AG20443 (cell line): ENCODE measurements at regions not wholly inside any gene's neighbourhood (a gene's known extent, or its start where the extent isn't known, plus 50 kb on each side); places are given as distances from the start of the nearest gene placed in this dataset.
"Not testable (repeated sequence)": the region's sequence is repeated elsewhere in the genome, so short reads cannot be mapped to it uniquely, and the experiment has no call there.

Experiments
- DNase-seq: peaks from one replicate; pipeline ENCODE4 v3.0.0; 2012; ENCODE audit warnings: low spot score, mixed read lengths

GRCh38 chr3:18987862-18988447 lies 160.4 kb upstream of the KCNH8 start:
- DNase-seq = no peak

DNA sequence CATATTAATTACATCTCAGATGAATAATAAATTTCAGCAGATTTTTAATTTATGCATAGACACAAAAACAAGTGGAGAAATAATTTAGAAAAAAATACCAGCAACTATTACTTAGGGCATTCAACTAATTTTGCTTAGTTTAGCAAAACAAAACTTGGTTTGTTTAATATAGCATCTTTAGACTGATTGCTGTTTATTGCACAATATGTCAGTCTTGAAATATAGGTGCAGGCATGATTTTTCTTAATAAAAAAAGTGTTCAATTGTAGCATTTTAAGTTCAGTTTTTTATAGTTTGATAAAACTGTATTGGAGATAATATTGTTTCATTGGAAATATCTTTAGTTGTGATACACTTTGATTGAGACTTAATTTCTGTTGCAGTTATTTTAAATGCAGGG lies 161.2 kb upstream of the KCNH8 start:
- DNase-seq = no peak

DNA sequence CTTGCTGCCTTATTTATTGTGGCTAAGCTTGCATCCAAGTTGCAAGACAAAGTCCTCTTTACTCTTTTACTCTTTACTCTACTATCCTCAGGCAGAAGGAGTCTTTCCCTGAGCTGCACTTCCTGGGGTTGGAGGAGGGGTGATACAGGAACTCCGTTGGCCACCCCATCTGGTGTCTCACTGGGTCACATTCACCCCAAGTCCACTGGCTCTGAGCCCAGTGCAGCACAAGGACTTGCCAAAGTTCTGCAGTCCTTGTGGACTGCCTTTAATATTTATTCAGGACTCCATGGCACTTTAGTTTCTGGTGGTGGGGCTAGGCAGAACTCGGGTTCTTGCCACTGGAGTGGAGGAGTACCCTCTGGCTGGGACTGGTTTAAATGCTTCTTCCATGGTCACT lies 165.4 kb upstream of the KCNH8 start:
- no peak for DNase-seq

- DNase-seq = not testable (repeated sequence)
Observed at GRCh38 chr3:18976102-18976501, 172.2 kb upstream of the KCNH8 start.

GRCh38 chr3:18968120-18968519 lies 180.2 kb upstream of the KCNH8 start:
- DNase-seq = no peak

DNA sequence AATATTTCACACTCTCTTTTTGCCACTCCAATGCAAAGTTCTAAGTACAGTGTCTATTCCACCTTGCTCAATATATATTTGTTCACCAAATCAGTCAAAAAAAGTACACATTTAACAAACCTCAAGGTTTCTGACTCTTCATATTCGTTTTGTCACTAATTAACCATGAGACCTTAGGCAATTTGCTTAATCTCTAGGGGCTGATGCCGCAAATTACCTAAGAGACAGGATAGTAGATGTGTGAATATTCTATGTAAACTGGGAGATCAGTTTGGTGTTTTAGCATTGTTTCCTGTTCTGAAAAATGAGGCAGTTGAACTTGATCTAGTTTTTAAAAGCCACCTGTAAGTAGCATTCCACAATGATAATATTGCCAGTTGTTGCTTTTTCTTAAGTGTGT lies 182.5 kb upstream of the KCNH8 start:
- DNase-seq = no peak

DNA sequence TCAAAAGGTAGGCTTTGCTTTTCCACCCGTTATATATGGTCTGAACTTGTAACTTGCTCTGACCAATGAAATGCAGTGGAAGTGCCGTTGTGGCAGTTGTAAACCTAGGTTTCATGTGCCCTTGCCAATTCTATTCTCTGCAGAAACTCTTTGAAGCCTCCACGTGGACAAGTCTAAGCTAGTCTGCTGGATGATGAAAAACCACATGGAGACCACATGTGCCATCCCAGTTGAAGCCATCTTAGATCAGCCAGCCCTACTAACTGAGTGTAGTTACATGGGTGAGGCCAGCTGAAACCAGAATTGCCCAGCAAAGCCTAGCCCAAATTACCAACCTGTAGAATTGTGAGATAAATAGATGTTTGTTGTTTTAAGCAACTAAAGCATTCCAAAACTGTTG lies 183.7 kb upstream of the KCNH8 start:
- DNase-seq = no peak

GRCh38 chr3:18951333-18951732 lies 197.0 kb upstream of the KCNH8 start:
- no peak for DNase-seq

DNA sequence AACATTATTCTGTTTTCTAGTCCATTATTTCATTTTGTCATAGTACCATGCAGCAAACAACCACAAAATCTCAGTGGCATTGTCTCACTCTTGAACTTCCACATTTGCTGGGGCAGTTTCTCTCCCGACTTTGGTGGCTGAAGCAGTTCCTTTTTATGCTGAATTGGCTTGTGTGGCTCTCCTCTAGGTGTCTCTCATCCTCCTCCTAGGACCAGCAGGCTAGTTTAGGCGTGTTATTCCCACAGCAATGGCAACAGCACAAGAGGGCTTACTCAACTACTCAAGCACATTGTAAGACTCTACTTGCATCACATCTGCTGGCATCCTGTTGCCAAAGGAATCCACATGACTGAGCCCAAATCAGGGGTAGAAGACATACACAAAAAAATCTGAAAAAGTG lies 201.8 kb upstream of the KCNH8 start:
- DNase-seq = no peak

DNA sequence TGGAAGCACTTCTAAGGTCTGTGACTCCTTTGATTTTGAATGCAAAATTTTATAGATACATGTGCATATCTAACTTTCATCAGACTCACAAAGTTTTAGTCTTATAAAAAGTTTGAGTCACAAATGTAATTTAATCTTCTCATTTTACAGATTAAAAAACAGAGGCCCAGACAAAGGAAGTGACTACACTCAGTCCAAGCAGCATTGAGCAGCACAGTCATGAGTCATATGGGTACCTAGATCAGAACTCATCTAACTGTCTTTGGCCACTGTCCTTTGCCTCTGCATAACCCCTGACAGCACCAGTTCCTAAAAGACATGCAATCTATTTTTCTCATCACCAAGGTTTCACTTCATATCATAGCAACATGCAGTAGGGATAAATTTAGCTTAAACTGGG lies 210.7 kb upstream of the KCNH8 start:
- DNase-seq = no peak

GRCh38 chr3:18919158-18919557 lies 229.2 kb upstream of the KCNH8 start:
- no peak for DNase-seq

GRCh38 chr3:18917923-18918322 lies 230.4 kb upstream of the KCNH8 start:
- no peak for DNase-seq

GRCh38 chr3:18902081-18902793 lies 246.1 kb upstream of the KCNH8 start:
- DNase-seq = no peak

- no peak for DNase-seq
Observed at GRCh38 chr3:18901571-18901970, 246.7 kb upstream of the KCNH8 start.

- no peak for DNase-seq
Observed at GRCh38 chr3:18900994-18901393, 247.3 kb upstream of the KCNH8 start.

GRCh38 chr3:18898911-18899310 lies 249.4 kb upstream of the KCNH8 start:
- no peak for DNase-seq

GRCh38 chr3:18892756-18893155 lies 255.6 kb upstream of the KCNH8 start:
- no peak for DNase-seq

DNA sequence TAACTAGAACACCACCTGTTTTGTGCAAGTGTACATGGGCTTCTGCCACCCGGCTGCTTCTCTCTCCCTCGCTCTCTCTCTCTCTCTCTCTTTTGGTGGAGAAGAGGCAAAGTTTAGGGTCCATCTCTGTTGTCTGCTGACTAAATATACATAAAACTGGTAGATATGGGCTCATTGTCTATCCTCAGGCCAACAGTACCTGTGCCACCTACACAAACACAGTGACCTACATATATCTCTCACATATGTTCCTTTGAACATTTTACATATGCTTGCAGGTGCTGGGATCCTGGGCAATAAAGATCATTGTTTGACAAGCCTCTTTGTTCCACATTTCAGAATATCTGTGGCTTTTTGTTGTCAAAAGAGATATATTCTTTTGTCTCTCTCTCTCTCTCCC lies 256.3 kb upstream of the KCNH8 start:
- no peak for DNase-seq

GRCh38 chr3:18891641-18892040 lies 256.7 kb upstream of the KCNH8 start:
- no peak for DNase-seq

GRCh38 chr3:18890449-18890848 lies 257.9 kb upstream of the KCNH8 start:
- no peak for DNase-seq

- DNase-seq = no peak
Observed at GRCh38 chr3:18888819-18889218, 259.5 kb upstream of the KCNH8 start.

DNA sequence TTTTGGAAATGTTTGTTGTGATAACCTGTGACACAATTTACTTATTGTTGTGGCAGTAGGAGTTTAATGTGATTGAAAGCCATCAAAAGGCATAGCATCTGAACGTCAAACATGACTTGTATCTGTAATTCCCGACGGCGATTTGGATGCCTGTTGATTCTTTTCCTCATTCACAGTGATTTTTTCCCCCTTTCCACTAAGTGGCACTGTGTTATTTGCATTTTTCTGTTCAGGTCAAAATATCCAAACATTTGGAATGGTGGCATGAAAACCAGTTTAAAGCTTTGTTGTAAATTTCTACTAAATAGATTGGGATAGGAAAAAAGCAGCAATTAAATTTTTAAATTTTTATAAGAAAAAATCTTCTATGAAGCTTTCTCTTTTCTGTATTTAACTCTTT lies 259.9 kb upstream of the KCNH8 start:
- no peak for DNase-seq

DNA sequence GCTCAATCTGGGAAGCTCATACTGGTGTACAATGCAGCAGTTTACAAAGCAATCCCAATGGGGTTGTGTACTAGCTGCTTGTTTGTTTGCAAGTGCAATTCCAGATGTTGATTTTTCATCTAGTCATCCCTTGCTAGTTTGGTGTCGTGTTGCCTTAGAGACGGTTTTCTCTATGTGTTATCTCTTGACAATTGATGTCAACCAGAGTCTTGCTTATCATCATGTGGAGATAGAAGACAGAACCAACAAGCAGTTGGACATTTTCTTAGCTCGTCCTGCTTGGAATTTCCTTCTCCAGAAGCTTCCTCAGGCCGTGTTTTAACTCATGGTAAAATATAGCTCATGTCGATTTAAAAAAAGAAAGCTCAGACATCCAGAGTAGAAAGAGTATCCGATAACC lies 262.0 kb upstream of the KCNH8 start:
- DNase-seq = no peak

DNA sequence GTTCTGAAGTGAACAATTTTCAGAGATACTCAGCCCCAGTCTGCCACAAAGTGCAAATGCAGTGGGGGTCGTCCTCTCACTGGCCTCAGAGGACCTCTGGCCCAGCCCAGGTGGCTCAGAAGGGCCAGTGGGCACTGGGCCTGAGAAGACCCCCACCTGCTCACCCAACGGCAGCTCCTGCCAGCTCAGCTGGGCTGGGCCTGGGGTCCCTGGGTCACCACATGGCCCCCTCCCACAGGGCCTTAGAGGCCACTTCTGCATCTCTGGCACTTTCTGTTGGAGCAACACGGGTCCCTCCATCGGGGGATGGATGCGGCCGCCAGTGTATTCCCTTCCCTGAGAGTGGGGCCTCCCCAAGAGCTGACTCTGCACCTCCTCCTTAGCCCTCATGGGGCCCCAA lies 262.7 kb upstream of the KCNH8 start:
- no peak for DNase-seq
